Lower leg skin (tissue), 3 donors: ENCODE measurements at regions not wholly inside any gene's neighbourhood (a gene's known extent, or its start where the extent isn't known, plus 50 kb on each side); places are given as distances from the start of the nearest gene placed in this dataset.
"Not testable (repeated sequence)": the region's sequence is repeated elsewhere in the genome, so short reads cannot be mapped to it uniquely, and the experiment has no call there.

Experiments used
- CTCF ChIP-seq, 3 donors: fragments of 450-650 bp; IDR thresholded peaks; one replicate each; pipeline ENCODE4 v1.5.1; 2016; ENCODE audit warnings: antibody characterized with exemption in 3 of 3, mild to moderate bottlenecking in 3 of 3, moderate library complexity in 2 of 3
- POLR2A ChIP-seq, 2 donors: fragments of 450-650 bp; IDR thresholded peaks; one replicate each; pipeline ENCODE4 v1.6.1; 2016 to 2017; ENCODE audit warnings: antibody characterized with exemption in 2 of 2, mild to moderate bottlenecking in 1 of 2, moderate library complexity in 1 of 2

- TF ChIP-seq CTCF, POLR2A (IDR thresholded peaks at IDR 0.05): not testable (repeated sequence)
Observed at GRCh38 chrX:112181361-112181760, 98.8 kb upstream of the TRPC5 start.
